LNCaP clone FGC (cell line): ENCODE measurements at regions not wholly inside any gene's neighbourhood (a gene's known extent, or its start where the extent isn't known, plus 50 kb on each side); places are given as distances from the start of the nearest gene placed in this dataset.

Source experiments
- DNase-seq: peaks from one replicate; pipeline ENCODE4 v3.0.0-alpha.2; 2011; ENCODE audit warnings: low read depth
- H3K4me3 ChIP-seq: 2 replicates; pipeline ENCODE4 v1.5.1; 2011; ENCODE audit warnings: mild to moderate bottlenecking, low read depth, low read length, control low read depth
- TF ChIP-seq, protein P1 (sequence below): IDR thresholded peaks from 2 replicates; pipeline ENCODE4 v1.5.1; 2012; ENCODE audit warnings: mild to moderate bottlenecking; ENCODE audit not compliant: control insufficient read depth, insufficient read depth; ENCODE audit errors: extremely low read depth

DNA sequence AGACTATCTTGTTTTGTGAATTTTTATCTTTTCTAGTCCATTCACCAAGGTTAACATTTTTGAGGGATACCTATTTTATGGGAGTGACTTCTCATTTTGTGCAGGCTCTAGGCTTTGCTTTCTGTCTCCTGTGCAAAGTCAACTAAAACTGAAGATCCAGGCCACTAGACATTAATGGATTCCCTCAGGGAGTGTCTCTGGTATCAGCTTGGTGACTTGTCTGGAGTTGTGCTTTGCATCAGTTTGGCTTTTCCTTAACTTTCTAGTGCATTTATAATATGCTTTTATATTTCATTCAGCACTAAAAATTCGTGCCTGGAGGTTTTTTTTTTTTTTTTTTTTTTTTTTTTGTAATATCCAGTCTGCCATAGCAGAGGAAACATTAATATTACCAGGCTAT is 144.2 kb downstream of the YIPF5 start:
- TF ChIP-seq, protein P1, sequence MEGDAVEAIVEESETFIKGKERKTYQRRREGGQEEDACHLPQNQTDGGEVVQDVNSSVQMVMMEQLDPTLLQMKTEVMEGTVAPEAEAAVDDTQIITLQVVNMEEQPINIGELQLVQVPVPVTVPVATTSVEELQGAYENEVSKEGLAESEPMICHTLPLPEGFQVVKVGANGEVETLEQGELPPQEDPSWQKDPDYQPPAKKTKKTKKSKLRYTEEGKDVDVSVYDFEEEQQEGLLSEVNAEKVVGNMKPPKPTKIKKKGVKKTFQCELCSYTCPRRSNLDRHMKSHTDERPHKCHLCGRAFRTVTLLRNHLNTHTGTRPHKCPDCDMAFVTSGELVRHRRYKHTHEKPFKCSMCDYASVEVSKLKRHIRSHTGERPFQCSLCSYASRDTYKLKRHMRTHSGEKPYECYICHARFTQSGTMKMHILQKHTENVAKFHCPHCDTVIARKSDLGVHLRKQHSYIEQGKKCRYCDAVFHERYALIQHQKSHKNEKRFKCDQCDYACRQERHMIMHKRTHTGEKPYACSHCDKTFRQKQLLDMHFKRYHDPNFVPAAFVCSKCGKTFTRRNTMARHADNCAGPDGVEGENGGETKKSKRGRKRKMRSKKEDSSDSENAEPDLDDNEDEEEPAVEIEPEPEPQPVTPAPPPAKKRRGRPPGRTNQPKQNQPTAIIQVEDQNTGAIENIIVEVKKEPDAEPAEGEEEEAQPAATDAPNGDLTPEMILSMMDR = no peak
- no peak for DNase-seq
- no peak overlapping the region for H3K4me3 ChIP-seq

DNA sequence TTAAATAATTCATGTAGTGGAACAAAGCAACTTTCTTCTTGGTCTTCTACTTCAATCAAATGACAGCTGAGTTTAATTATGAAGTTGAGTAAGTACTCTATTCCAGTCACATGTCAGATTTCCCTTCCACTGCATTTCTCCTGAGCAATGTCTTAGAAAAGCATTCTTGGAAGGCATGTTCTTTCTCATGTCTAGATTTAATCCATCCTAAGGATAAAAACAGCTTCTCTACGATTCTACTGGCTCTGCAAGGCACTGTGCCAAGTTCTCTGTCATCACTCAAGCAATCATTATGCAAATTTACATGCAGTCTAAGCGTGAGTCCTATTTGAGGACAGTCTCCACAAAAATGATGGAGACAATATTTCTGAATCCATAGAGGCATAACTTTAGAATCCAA is 142.4 kb downstream of the YIPF5 start:
- DNase-seq = no peak
- TF ChIP-seq, protein P1 = no peak
- H3K4me3 ChIP-seq = no peak overlapping the region

DNA sequence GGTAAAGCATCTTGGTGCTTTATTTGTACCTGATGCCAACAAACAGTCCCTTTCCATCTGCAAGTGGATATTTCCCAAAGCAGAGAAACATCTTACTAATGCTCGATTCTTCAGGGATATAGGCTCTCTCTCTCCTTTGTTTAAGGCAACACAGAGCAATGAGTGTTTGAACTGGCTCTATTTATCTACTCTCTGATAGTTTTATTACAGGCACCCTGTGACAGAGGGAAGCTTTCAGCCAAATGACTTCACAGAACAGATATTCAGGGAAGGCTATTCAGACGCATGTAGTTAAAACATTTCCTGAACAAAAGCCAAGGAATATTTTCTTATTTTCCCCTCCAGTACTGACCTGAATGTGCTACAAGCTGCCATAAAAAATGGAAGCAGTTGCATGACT is 141.8 kb downstream of the YIPF5 start:
- peak; percentile 28 for DNase-seq
- no peak overlapping the region for H3K4me3 ChIP-seq
- TF ChIP-seq, protein P1 = no peak

DNA sequence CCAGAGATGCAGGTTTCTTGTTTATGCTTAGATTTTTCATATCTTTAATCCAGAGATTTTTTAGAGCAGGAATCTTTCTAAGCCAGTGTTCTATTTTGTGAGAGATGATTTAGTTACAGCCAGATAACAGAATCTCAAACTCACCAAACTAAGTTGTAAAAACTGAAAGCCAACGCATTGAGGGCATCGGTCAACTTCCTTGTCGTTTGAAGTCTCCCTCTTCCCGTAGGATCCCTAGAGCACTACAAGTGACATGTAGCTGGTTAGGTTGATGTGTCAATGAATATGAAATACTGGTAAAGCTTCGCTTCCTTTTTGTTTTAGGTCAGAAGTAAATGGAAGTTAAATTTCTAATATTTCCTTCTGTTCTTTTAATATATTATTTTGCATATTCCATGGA is 139.6 kb downstream of the YIPF5 start:
- DNase-seq = no peak
- no peak overlapping the region for H3K4me3 ChIP-seq
- TF ChIP-seq, protein P1 = no peak

DNA sequence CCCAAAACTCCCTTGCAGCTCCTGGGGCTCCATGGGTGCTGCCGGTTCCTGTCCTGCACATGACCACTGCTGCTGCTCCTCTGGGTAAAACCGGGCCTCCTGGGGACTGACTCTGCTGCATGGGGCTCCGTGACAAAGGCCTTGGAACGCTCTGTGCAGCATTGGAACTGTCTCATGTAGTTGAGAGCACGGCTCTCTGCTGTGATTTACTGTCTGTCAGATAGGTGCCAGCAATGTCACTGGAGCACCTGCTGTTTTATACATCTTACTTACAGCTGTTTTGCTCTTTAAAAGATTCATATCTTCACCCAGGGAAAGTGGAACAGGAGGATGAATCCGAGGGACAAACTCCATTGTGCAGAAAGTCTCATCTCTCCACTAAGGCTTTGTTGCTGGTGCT is 138.1 kb downstream of the YIPF5 start:
- peak; percentile 69 for DNase-seq
- TF ChIP-seq, protein P1 = no peak

DNA sequence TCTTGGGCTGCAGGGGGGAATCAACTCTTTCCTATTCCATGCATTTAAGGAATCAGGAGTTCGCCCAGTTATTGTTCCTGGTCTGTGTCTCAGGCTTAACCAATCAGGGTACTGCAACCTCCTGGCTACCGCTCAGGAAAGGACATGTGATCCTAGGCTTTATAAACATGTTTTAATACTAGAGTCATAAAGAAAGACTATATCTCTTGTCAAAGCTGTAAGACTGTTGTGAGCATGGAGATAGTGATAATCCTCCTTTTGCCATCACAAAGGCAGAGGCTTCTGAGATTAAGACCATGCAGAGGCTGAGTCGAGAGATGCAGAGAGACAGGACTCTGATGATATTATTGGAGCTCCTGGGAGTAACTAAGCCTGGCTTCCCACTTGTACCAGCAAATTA is 137.0 kb downstream of the YIPF5 start:
- TF ChIP-seq, protein P1 = no peak
- no peak for DNase-seq
- no peak overlapping the region for H3K4me3 ChIP-seq

More for the DNA sequence above, 138.1 kb downstream of the YIPF5 start:
- no peak overlapping the region for H3K4me3 ChIP-seq

DNA sequence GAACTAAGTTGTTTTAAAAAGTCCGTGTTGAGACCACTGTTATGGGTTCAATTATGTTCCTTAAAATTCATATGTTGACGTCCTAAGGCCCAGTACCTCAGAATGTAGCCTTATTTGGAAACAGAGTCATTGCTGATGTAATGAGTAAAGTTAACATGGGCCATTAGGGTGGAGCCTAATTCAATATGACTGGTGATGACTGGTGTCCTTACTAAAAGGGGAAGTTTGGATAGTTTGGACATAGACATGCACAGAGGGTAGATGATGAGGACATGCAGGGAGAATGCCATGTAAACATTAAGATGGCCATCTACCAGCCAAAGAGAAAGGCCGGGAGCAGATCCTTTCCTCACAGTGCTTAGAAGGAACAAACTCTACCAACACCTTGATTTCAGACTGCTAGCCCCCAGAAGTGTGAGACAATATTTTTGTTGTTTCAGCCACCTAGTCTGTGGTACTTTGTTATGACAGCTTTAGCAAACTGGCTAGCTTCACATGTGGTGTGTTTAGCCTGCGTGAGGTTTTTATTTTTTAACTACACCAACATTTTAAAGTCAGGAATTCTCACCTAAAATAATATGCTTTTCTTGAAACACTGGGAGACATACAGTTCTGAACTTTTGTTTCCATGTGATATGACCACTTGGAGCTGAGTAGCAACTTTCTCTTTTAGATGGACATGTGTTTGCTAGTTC is 135.3 kb downstream of the YIPF5 start:
- no peak for DNase-seq
- TF ChIP-seq, protein P1 = no peak

More for the DNA sequence above, 135.3 kb downstream of the YIPF5 start:
- H3K4me3 ChIP-seq = no peak overlapping the region
